ENCODE measurements at regions not wholly inside any gene's neighbourhood (a gene's known extent, or its start where the extent isn't known, plus 50 kb on each side); places are given as distances from the start of the nearest gene placed in this dataset.

DNA sequence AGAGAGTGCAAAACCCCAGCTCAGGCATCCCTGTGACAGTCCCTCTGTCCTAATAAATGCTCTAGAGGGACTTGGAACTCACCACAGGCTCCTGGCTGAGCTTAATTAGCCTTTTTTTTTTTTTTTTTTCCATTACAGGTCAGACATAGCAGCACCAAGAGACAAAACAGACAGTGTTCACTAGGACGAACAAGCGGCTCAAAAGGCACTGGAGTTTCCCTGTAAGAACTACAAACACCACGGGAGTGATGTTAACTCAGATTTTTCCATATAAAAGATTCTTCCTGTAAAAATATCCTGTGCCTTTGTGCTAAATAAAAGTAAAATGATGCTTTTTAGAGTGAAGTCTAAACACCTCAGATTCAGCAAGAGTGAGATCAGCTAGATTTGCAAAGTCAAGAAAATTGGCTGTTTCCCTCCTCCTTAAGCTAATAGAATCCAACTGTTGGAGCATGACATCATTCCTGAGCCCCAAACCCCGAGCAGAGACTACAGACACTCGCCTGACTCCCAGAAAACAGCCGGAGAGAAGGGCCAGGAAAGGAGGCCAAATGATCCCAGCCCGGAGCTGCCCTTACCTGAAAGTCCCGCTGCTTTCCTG is 101.0 kb upstream of the AKIP1 start:
- no peak for TF ChIP-seq CTCF (IDR thresholded peaks at IDR 0.05; ENCODE audit: insufficient read depth, low read length)
- DNase-seq (ENCODE audit: low read depth), result peak; percentile 59
- peak overlapping the region; percentile 80 for H3K4me3 ChIP-seq (ENCODE audit: low read depth, low read length)

GRCh38 chr11:8810540-8811301 is 100.3 kb upstream of the AKIP1 start:
- TF ChIP-seq CTCF (IDR thresholded peaks at IDR 0.05; ENCODE audit: insufficient read depth, low read length), result peak; percentile 5
- peak overlapping the region; percentile 80 for H3K4me3 ChIP-seq (ENCODE audit: low read depth, low read length)
- peak; percentile 85 for DNase-seq (ENCODE audit: low read depth)

- peak; percentile 65 for DNase-seq (ENCODE audit: low read depth)
- no peak for TF ChIP-seq CTCF (IDR thresholded peaks at IDR 0.05; ENCODE audit: insufficient read depth, low read length)
- no peak overlapping the region for H3K4me3 ChIP-seq (ENCODE audit: low read depth, low read length)
Observed at GRCh38 chr11:8811571-8811970, 99.4 kb upstream of the AKIP1 start.

GRCh38 chr11:8812438-8812837 is 98.6 kb upstream of the AKIP1 start:
- peak; percentile 54 for DNase-seq (ENCODE audit: low read depth)
- TF ChIP-seq CTCF (IDR thresholded peaks at IDR 0.05; ENCODE audit: insufficient read depth, low read length), result no peak
- H3K4me3 ChIP-seq (ENCODE audit: low read depth, low read length), result no peak overlapping the region

GRCh38 chr11:8813658-8814057 is 97.3 kb upstream of the AKIP1 start:
- peak; percentile 98 for TF ChIP-seq CTCF (IDR thresholded peaks at IDR 0.05; ENCODE audit: insufficient read depth, low read length)
- H3K4me3 ChIP-seq (ENCODE audit: low read depth, low read length), result no peak overlapping the region
- peak; percentile 91 for DNase-seq (ENCODE audit: low read depth)

GRCh38 chr11:8814209-8814922 is 96.6 kb upstream of the AKIP1 start:
- no peak for DNase-seq (ENCODE audit: low read depth)
- H3K4me3 ChIP-seq (ENCODE audit: low read depth, low read length), result no peak overlapping the region

More at GRCh38 chr11:8814209-8814922, 96.6 kb upstream of the AKIP1 start:
- no peak for TF ChIP-seq CTCF (IDR thresholded peaks at IDR 0.05; ENCODE audit: insufficient read depth, low read length)
